ENCODE measurements at regions not wholly inside any gene's neighbourhood (a gene's known extent, or its start where the extent isn't known, plus 50 kb on each side); places are given as distances from the start of the nearest gene placed in this dataset.

- no peak for DNase-seq
Observed at GRCh38 chr1:9179463-9180110, 50.7 kb upstream of the GPR157 start.

- DNase-seq = no peak
Observed at GRCh38 chr1:9180111-9180819, 51.4 kb upstream of the GPR157 start.

GRCh38 chr1:9181176-9181906, 52.4 kb upstream of the GPR157 start:
- peak; percentile 57 for DNase-seq

- no peak for DNase-seq
Observed at GRCh38 chr1:9181990-9182783, 52.4 kb upstream of the H6PD start.

GRCh38 chr1:9182784-9183257, 51.8 kb upstream of the H6PD start:
- DNase-seq = no peak

GRCh38 chr1:9183441-9183840, 51.1 kb upstream of the H6PD start:
- no peak for DNase-seq

- no peak for DNase-seq
Observed at GRCh38 chr1:9183898-9184297, 50.7 kb upstream of the H6PD start.

- DNase-seq = no peak
Observed at GRCh38 chr1:9184749-9185148, 49.8 kb upstream of the H6PD start.
